ENCODE measurements at regions not wholly inside any gene's neighbourhood (a gene's known extent, or its start where the extent isn't known, plus 50 kb on each side); places are given as distances from the start of the nearest gene placed in this dataset.
"Not testable (repeated sequence)": the region's sequence is repeated elsewhere in the genome, so short reads cannot be mapped to it uniquely, and the experiment has no call there.

- no peak for DNase-seq (ENCODE audit: low read depth)
Observed at GRCh38 chr16:80915079-80915450, 91.6 kb downstream of the CMC2 start.

GRCh38 chr16:80914379-80915078 is 92.2 kb downstream of the CMC2 start:
- DNase-seq (ENCODE audit: low read depth): no peak

DNA sequence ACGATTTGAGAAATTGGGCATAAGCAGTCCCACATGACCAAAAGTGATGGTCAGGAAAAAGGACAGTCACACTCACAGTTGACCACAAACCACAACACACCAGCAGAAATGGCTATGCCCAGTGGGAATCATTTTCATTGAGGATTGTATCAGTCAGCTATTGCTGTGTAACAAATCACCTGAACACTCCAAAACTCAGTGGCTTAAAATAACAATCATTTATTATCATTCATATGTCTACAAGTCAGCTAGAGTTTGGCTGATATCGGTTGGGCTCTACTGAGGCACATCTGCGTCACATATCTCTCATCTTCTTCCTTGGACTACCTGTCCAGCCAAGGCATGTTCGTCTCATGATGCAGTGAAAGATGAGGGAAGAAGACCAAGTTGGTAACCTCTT is 93.3 kb downstream of the CMC2 start:
- DNase-seq (ENCODE audit: low read depth): no peak

GRCh38 chr16:80912651-80913050 is 94.0 kb downstream of the CMC2 start:
- no peak for DNase-seq (ENCODE audit: low read depth)

DNA sequence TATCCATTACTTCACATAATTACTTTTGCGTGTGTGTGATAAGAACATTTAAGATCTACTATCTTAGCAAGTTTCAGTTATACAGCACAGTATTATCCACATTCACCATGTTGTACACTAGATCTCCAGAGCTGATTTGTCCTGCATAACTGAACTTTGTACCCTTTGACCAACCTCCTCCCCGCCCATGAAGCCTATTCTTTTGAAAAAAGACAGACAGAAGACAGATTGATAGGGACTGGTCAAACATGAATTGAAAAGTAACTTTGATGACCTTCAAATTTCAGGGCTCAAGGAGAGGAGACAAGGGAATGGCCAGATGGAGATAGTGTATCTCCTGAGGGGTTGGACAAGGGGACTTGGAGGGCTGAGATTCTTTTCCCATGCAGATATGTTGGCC is 96.3 kb downstream of the CMC2 start:
- DNase-seq (ENCODE audit: low read depth): no peak

- no peak for DNase-seq (ENCODE audit: low read depth)
Observed at GRCh38 chr16:80909720-80910119, 97.0 kb downstream of the CMC2 start.

GRCh38 chr16:80906169-80906568 is 100.5 kb downstream of the CMC2 start:
- not testable (repeated sequence) for DNase-seq (ENCODE audit: low read depth)

DNA sequence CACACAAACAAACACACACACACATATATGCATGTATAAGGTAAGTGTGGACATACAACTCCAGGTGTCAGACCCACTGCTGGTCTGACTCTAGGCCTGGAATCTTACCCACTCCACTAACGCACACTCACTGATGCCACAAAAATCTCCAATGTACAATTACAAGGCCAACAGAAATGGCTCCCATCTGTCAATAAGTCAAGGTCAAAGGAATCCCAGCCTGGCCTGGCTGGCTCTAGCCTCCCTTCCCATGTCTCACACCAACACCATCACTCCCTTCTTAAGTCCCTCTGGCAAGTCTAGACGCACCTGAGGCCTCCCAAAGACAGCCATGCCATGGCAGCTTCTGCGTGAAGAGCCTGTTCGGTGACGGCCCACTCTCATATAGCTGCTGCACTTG is 99.2 kb upstream of the CDYL2 start:
- no peak for DNase-seq (ENCODE audit: low read depth)

DNA sequence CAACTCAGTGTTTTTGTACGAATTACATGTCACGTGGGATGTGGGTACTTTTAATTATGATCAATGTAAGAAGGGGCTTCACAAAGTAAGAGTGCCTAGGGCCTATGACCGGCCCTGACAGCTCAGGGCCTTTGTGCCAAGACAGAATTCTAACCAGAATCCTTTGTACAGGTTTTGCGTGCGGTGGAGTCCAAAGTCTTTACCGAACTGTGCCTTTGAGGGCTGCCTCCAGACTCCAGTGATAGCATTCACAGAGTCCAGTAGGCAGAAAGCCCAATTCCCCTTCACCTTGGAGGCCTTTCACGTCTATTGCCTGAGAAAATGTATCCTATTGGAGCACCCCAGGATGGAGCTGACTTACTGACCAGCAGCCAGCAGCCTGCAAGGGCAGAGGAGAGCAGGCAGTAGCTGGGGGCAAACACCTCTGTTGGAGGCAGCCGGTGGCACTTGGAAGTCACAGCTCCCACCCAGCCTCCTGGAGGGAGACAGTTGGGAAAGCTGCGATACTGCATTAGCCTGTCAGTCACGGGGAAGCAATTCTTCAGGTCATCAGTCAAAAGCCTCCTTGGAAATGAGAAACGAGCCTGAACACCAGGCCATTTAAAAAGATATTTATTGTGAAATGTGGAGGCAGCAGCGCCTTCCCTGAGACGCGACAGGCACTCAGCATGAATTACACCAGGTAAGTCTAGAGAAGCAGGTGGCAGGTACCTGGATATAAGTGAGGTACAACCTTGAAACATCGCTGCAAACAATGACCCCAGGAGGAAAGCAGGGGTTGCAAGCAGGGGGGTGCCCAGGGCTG is 98.1 kb upstream of the CDYL2 start:
- DNase-seq (ENCODE audit: low read depth): no peak

GRCh38 chr16:80900593-80900954 is 96.2 kb upstream of the CDYL2 start:
- no peak for DNase-seq (ENCODE audit: low read depth)

GRCh38 chr16:80899809-80900592 is 95.6 kb upstream of the CDYL2 start:
- no peak for DNase-seq (ENCODE audit: low read depth)

DNA sequence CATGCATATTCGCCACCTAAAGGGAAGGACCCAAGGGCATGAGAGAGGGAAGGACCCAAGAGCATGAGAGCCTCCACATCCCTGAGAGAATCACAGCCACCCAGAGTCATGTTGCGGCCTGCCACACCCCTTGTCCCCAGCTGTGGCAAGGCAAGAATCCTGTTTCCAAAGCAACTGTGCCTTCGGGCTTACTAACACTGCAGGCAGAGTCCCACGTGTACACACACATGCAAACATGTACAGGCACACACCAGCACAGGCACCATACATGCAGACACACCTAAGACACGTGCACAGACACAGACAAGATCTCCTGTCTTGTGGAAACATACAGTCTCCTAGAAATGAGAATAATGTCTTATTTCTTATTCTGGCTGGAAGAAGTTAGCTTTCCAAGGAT is 92.4 kb upstream of the CDYL2 start:
- DNase-seq (ENCODE audit: low read depth): no peak

DNA sequence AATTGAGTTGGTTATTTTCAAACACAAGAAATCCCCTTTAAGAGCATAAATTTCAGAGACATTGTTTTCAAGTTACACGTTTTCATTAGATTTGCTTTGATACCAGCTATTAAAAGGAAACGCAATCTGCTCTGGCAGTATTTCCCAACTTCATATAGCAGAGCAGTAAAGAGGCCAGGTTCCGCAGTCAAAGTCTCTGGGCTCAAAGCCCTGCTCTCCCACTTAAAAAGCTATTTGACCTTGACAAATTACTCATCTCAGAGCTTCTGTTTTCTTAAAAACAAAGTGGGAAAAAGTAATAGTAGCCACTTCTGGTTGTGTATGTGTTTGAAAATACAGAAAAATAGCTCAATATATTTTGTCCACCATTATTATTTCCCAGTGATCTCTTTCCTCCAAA is 89.7 kb upstream of the CDYL2 start:
- no peak for DNase-seq (ENCODE audit: low read depth)

DNA sequence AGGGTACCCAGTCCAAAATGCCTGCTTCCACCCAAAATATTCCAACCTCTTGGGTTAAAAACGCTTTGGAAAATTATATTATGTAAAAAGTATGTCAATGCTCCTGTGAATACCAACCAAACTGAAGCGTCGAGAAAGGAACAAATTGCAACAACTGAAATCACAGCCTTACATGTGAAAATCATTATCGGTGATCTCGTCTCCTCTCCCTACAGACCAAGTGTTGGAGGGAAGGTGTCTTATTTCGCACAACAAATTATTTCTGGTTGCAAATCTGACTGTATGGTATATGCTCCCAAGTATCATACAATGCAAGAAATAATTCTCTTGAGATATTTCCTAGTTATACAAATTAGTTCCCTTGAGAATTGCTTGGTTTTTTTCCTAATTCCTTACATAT is 89.3 kb upstream of the CDYL2 start:
- no peak for DNase-seq (ENCODE audit: low read depth)

DNA sequence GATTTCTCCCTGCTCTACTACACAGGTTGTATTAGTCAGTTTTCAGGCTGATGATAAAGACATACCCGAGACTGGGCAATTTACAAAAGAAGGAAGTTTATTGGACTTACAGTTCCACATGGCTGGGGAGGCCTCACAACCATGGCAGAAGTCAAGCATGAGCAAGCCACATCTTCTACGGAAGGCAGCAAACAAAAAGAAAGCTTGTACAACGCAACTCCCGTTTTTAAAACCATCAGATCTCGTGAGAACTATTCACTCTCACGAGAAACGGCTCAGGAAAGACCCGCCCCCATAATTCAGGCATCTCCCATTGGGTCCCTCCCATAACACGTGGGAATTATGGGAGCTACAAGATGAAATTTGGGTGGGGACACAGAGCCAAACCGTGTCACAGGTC is 88.0 kb upstream of the CDYL2 start:
- not testable (repeated sequence) for DNase-seq (ENCODE audit: low read depth)

- no peak for DNase-seq (ENCODE audit: low read depth)
Observed at GRCh38 chr16:80889779-80890359, 85.5 kb upstream of the CDYL2 start.

GRCh38 chr16:80887062-80887461 is 82.7 kb upstream of the CDYL2 start:
- peak; percentile 7 for DNase-seq (ENCODE audit: low read depth)

DNA sequence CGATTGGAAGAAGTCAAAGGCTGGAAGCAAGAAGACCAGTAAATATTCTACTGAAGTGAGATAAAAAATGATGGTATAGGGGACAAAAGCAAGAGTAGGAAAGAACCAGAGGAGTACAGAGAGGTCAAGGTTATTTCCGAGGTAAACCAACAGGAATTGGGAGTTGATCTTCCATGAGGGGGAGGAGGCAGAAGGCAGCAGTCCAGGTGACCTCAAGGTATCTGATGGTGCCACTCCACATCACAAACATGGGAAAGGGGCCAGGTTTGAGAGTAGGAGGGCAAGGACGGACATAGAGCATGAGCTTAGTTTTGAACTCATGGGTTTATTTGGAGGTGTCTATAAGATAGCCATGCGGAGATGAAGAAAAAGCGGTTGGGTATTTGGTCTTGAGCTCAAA is 79.4 kb upstream of the CDYL2 start:
- DNase-seq (ENCODE audit: low read depth): no peak

- peak; percentile 6 for DNase-seq (ENCODE audit: low read depth)
Observed at GRCh38 chr16:80883159-80883642, 78.8 kb upstream of the CDYL2 start.

GRCh38 chr16:80875616-80876015 is 71.2 kb upstream of the CDYL2 start:
- no peak for DNase-seq (ENCODE audit: low read depth)

DNA sequence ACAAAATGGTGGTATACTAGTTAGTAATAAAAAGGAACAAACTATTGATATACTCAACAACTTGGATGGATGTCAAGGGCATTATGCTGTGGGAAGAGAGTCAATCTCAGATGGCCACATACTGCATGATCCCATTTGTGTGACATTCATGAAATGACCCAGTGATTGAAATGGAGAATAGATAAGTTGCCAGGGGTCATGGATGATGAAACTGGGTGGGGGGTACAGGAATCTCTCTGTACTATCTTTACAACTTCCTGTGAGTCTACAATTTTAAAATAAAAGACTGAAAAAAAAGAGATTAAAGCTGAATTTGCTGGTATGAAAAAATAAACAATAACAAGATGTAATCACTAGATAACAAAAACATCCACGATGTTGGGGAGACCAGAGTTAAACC is 70.5 kb upstream of the CDYL2 start:
- no peak for DNase-seq (ENCODE audit: low read depth)

DNA sequence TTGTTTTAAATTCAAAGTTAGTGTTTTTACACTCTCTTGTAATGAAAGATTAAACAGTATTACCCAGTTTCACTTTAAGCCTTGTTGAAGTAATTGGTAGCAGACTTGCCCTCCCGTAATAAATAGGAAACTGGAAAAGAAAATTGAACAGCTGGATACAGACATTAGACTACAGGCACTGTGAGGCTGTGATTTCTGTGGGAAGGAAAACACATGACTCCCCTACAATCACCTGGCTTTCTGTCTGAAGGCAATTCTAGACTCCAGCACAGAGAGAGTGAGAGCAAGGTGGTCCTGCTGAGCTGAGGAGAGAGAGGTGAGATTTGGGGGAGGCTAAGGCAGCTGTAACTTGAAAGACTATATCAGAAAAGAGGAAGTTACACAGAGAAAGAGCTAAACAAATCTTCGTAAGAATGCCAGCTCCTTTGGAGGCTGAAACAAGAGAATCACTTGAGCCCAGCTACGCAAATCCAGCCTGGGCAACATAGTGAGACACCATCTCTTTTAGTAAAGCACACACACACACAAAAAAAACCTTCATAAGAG is 57.8 kb upstream of the CDYL2 start:
- DNase-seq (ENCODE audit: low read depth): no peak
